HUES6 (cell line): ENCODE measurements at regions not wholly inside any gene's neighbourhood (a gene's known extent, or its start where the extent isn't known, plus 50 kb on each side); places are given as distances from the start of the nearest gene placed in this dataset.
"Not testable (repeated sequence)": the region's sequence is repeated elsewhere in the genome, so short reads cannot be mapped to it uniquely, and the experiment has no call there.

Experiments used
- H3K27ac ChIP-seq: 2 replicates; pipeline ENCODE4 v1.7.0; 2013; ENCODE audit warnings: low read depth, mild to moderate bottlenecking, low read length, inconsistent platforms
- H3K27me3 ChIP-seq: 2 replicates; pipeline ENCODE4 v1.6.1; 2013; ENCODE audit warnings: low read length; ENCODE audit not compliant: control insufficient read depth, insufficient read depth
- H3K36me3 ChIP-seq: 2 replicates; pipeline ENCODE4 v1.6.1; 2013; ENCODE audit warnings: low read length; ENCODE audit not compliant: control insufficient read depth, insufficient read depth
- H3K4me1 ChIP-seq: 2 replicates; pipeline ENCODE4 v1.6.1; 2013; ENCODE audit warnings: low read length; ENCODE audit not compliant: control insufficient read depth, insufficient read depth
- H3K4me3 ChIP-seq: 2 replicates; pipeline ENCODE4 v1.5.1; 2013; ENCODE audit warnings: low read depth, low read length
- H3K9ac ChIP-seq: one replicate; pipeline ENCODE4 v1.6.1; 2013; ENCODE audit warnings: mild to moderate bottlenecking, low read length
- H3K9me3 ChIP-seq: 2 replicates; pipeline ENCODE4 v1.6.1; 2013; ENCODE audit warnings: low read depth, low read length; ENCODE audit not compliant: control insufficient read depth, insufficient read depth

DNA sequence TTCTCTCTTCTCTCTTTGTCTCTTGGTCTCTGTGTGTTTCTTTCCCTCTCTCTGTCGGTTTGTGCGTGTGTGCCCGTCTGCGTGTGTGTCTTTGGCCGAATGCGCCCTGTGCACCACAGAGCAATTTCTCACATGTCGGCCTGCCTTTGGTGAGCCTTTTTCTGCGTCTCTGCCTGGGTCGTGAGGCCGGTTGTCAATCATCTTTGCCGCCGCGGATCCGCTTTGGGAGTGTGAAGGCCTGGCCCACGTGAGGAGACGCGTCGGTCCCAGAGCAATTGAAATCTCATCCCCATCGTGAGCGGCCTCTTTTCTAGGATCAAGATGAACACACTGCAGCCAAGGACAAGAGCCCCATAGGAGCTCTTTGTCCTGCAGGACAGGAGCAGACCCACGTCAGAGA is 580.7 kb upstream of the ZNF337 start:
- Histone ChIP-seq H3K4me1 (no peaks in the 10 kb centered on the region), H3K36me3 (no peaks in the 10 kb centered on the region), H3K9me3 (no peaks in the 10 kb centered on the region), H3K27me3 (no peaks in the 10 kb centered on the region), H3K4me3 (no peak overlapping the region), H3K27ac (no peak overlapping the region), H3K9ac (no peak overlapping the region)

- Histone ChIP-seq H3K4me1 (no peaks in the 10 kb centered on the region), H3K36me3 (no peaks in the 10 kb centered on the region), H3K4me3 (no peak overlapping the region), H3K27me3 (no peaks in the 10 kb centered on the region), H3K9me3 (no peaks in the 10 kb centered on the region), H3K9ac (no peak overlapping the region), H3K27ac (no peak overlapping the region)
These were observed 580.0 kb upstream of the ZNF337 start for GRCh38 chr20:26276554-26277210.

DNA sequence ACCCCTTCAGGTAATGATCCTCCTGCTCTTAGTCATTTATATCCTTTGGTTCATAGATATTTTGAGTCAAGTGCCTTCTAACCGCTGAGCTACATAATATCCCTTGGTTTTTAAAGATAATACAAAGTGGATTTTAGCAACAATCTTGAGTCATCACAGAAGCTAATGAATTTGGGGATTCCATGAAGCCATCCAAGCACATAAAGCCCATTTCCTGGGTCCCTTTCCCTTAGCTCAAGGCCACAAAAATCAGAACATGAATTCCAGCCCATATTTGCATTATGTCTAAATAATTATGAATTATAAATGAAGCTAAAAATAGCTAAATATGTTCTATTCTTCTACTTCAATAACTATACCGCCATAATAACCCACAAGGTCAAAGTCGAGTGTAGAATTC is 572.1 kb upstream of the ZNF337 start:
- H3K4me1 ChIP-seq, H3K9ac ChIP-seq, H3K36me3 ChIP-seq, H3K9me3 ChIP-seq, H3K27me3 ChIP-seq, H3K4me3 ChIP-seq, H3K27ac ChIP-seq: not testable (repeated sequence)

DNA sequence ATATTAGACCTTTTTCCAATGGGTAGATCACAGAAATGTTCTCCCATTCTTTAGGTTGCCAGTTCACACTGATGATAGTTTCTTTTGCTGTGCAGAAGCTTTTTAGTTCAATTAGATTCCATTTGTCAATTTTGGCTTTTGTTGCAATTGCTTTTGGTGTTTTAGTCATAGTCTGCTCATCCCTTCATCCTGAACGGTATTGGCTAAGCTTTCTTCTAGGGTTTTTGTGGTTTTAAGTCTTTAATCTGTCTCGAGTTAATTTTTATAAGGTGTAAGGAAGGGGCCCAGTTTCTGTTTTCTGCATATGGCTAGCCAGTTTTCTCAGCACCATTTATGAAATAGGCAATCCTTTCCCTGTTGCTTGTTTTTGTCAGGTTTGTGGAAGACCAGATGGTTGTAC is 564.3 kb upstream of the ZNF337 start:
- not testable (repeated sequence) for H3K27me3 ChIP-seq, H3K4me1 ChIP-seq, H3K36me3 ChIP-seq, H3K9me3 ChIP-seq, H3K27ac ChIP-seq, H3K4me3 ChIP-seq, H3K9ac ChIP-seq

- not testable (repeated sequence) for H3K9ac ChIP-seq, H3K4me3 ChIP-seq, H3K36me3 ChIP-seq, H3K4me1 ChIP-seq, H3K9me3 ChIP-seq, H3K27ac ChIP-seq, H3K27me3 ChIP-seq
These were observed 555.8 kb upstream of the ZNF337 start for GRCh38 chr20:26252311-26252975.

DNA sequence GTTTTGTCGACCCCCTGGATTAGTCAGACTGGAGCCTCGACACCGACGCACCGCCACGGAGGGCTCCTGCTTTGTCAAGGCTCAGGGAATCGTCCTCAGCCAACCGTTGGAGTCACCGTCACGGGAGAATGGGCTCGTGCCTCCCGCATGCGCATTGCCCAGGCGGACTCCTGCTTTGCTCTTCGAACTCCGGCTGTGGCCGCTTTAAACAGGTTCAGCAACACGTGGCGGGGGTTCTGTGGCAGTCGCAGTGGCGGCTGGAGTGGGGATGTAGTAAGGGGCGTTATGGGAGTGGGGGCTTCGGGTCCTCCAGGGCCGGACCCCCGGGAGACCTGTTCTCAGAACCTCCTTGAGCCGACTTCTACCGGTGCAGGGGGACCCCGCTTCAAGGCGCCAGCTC is 554.7 kb upstream of the ZNF337 start:
- H3K4me1 ChIP-seq, H3K27ac ChIP-seq, H3K9me3 ChIP-seq, H3K4me3 ChIP-seq, H3K9ac ChIP-seq, H3K27me3 ChIP-seq, H3K36me3 ChIP-seq: not testable (repeated sequence)

DNA sequence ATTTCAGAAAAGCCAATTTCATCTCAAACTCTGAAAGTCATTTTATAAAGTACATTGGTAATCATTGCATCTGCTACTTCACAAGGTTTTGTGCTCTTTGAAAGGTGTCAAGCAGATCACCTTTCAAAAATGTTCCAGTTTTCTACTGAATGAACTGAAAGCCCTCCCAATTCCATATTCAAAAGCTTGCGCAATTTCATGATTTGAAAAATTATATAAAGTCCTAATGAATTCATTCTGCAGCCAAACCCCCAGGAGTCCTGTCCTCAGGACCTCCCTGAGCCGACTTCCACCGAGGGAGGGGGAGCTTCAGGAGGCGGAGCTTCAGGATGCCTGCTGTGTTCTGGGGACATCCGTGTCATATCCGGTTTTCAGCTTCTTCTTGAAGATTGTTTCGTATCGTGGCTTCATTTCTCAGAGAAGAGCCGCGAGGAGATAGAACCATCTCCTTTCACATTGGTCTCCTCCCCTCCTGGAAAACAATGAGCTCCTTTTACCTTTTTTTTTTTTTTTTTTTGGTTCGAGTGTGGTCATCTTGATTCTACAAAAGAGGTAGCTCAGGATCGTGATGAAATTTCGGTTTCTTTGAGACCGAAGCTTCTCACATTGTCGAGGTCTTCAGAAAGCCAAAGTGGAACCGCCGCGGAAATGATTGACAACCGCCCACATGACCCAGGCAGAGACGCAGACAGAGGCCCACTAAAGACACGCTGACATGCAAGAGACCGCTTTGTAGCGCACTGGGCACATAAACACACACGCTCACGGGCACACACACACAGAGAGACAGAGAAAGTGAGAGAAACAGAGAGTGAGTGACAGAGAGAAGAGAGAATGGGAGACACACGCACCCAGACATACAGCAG is 553.8 kb upstream of the ZNF337 start:
- not testable (repeated sequence) for H3K9me3 ChIP-seq, H3K4me1 ChIP-seq, H3K36me3 ChIP-seq, H3K9ac ChIP-seq, H3K27ac ChIP-seq, H3K4me3 ChIP-seq, H3K27me3 ChIP-seq

GRCh38 chr20:26243731-26244130 is 547.1 kb upstream of the ZNF337 start:
- H3K27ac ChIP-seq: no peak overlapping the region
- H3K36me3 ChIP-seq: no peaks in the 10 kb centered on the region
- no peaks in the 10 kb centered on the region for H3K4me1 ChIP-seq
- H3K4me3 ChIP-seq: no peak overlapping the region
- H3K27me3 ChIP-seq: no peaks in the 10 kb centered on the region
- H3K9ac ChIP-seq: no peak overlapping the region
- H3K9me3 ChIP-seq: no peaks in the 10 kb centered on the region

- not testable (repeated sequence) for H3K36me3 ChIP-seq, H3K9ac ChIP-seq, H3K4me3 ChIP-seq, H3K27me3 ChIP-seq, H3K9me3 ChIP-seq, H3K4me1 ChIP-seq, H3K27ac ChIP-seq
These were observed 524.0 kb upstream of the ZNF337 start for GRCh38 chr20:26220609-26221008.

- H3K9me3 ChIP-seq, H3K27ac ChIP-seq, H3K4me1 ChIP-seq, H3K27me3 ChIP-seq, H3K36me3 ChIP-seq, H3K9ac ChIP-seq, H3K4me3 ChIP-seq: not testable (repeated sequence)
These were observed 522.9 kb upstream of the ZNF337 start for GRCh38 chr20:26219546-26219945.

DNA sequence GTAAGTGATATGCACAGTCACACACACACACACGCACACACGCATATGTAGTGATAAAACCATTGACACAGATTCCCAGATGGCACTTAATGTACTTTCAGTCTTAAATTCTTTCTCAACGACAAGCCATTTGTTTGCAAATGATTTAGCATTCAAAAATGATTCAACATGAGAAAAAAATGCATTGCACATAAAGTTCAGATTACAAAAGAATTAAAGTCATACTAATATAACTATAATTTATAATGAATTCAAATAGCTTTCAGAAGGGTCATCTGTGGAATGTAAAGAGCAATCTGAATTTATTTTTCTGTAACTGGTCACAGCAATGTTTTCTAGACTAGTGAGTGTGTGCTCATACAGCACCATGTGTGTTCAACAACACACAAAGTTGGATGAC is 521.6 kb upstream of the ZNF337 start:
- Histone ChIP-seq H3K9ac (no peak overlapping the region), H3K4me1 (no peaks in the 10 kb centered on the region), H3K27ac (no peak overlapping the region), H3K9me3 (peaks cover 2% of the 10 kb centered on the region), H3K27me3 (no peaks in the 10 kb centered on the region), H3K36me3 (no peaks in the 10 kb centered on the region), H3K4me3 (no peak overlapping the region)
